ENCODE measurements at regions not wholly inside any gene's neighbourhood (a gene's known extent, or its start where the extent isn't known, plus 50 kb on each side); places are given as distances from the start of the nearest gene placed in this dataset.

DNA sequence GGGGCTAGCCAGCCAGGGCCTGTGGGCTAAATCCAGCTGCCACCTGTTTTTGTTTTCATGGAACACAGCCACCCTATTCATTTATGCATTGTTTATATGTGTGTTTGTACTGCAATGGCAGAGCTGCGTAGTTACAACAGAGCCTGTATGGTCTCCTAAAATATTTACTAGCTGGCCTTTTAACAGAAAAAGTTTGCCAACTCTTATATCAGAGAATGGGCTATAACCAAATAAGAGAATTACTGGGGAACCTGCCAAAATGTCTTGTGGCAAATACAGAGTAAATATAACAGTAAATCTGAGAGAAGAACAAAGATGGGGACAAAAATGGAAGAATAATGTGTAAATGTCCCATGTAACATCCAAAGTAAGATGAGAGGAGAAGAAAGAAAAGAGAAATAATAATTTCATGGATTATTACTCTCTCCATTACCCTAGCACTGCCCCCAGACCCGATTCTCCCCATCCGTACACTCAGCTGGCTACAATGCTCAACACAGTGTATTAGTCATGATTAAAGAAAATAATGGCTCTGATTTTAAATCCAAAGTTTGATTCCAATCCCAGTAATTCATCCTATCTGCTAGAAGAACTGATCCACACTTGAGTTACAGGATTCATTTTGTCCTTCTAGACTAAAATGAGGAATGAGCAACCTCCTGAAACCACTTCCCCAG is 249.3 kb downstream of the LRATD1 start:
- intact Hi-C loops (cut with DNase I) = no loop called here
- Histone ChIP-seq H3K9me3 (no peaks in the 10 kb centered on the region), H3K36me3 (no peaks in the 10 kb centered on the region), H3K4me3 (replicated peaks in 1 of 3) (no peak overlapping the region), H3K4me1 (no peaks in the 10 kb centered on the region), H3K27me3 (no peaks in the 10 kb centered on the region), H3K27ac (no peak overlapping the region)
- DNase-seq = no peak
- no peak for TF ChIP-seq POLR2A (IDR thresholded peaks at IDR 0.05)
- TF ChIP-seq, protein P1, sequence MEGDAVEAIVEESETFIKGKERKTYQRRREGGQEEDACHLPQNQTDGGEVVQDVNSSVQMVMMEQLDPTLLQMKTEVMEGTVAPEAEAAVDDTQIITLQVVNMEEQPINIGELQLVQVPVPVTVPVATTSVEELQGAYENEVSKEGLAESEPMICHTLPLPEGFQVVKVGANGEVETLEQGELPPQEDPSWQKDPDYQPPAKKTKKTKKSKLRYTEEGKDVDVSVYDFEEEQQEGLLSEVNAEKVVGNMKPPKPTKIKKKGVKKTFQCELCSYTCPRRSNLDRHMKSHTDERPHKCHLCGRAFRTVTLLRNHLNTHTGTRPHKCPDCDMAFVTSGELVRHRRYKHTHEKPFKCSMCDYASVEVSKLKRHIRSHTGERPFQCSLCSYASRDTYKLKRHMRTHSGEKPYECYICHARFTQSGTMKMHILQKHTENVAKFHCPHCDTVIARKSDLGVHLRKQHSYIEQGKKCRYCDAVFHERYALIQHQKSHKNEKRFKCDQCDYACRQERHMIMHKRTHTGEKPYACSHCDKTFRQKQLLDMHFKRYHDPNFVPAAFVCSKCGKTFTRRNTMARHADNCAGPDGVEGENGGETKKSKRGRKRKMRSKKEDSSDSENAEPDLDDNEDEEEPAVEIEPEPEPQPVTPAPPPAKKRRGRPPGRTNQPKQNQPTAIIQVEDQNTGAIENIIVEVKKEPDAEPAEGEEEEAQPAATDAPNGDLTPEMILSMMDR (IDR thresholded peaks at IDR 0.05) = no peak
- WGBS, 2 donors = 81 to 86% methylated on average over 3 of the region's 3 CpGs

DNA sequence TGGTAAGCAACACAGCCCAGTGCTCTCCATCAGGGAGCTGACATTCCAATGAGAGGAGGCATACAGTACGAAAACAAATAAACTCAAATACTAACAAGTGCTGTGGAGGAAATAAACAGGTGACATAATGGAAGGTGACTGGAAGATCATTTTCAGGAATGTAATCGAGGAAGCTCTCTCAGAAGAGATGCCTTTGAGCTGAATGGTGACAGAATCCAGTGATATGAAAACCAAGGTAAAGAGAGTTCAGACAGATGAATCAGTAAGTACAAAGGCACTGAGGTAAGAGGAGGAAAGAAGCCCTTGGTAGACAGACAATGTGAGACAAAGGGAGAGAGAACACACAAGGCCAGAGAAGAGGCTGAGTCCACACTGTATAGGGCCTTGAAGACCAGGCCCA is 252.1 kb downstream of the LRATD1 start:
- Histone ChIP-seq H3K27ac (no peak overlapping the region), H3K9me3 (no peaks in the 10 kb centered on the region), H3K4me3 (replicated peaks in 1 of 3) (no peak overlapping the region), H3K27me3 (no peaks in the 10 kb centered on the region), H3K4me1 (no peaks in the 10 kb centered on the region), H3K36me3 (no peaks in the 10 kb centered on the region)
- DNase-seq = no peak
- WGBS, 2 donors = 80 to 88% methylated on average over 2 of the region's 2 CpGs
- TF ChIP-seq, protein P1 (IDR thresholded peaks at IDR 0.05) = no peak
- TF ChIP-seq POLR2A (IDR thresholded peaks at IDR 0.05) = no peak
- intact Hi-C loops (cut with DNase I) = no loop called here

DNA sequence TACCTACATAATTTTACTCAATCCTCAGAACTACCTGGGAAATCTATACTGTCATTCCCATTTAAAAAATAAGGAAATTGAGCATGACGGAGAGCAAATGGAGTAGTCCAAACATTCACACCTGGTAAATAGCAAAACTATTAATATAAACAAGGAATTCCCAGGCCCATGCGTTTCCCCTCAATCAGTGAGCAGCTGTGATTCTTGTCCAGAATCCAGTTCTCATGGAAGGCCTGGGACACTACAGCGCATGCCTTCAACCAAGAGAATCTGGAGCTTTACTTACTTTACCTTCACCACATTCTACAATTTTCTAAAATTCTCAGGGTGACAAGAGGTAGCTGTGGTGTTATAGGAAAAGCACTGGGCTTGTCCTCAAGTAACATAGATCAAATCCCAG is 259.0 kb downstream of the LRATD1 start:
- no peak for DNase-seq
- Histone ChIP-seq H3K36me3 (no peaks in the 10 kb centered on the region), H3K27ac (no peak overlapping the region), H3K4me3 (replicated peaks in 1 of 3) (no peak overlapping the region), H3K9me3 (no peaks in the 10 kb centered on the region), H3K27me3 (no peaks in the 10 kb centered on the region), H3K4me1 (no peaks in the 10 kb centered on the region)
- intact Hi-C loops (cut with DNase I) = no loop called here
- TF ChIP-seq, protein P1 (IDR thresholded peaks at IDR 0.05) = no peak
- TF ChIP-seq POLR2A (IDR thresholded peaks at IDR 0.05) = no peak
- WGBS, 2 donors = 77% methylated on average over 3 of the region's 3 CpGs

DNA sequence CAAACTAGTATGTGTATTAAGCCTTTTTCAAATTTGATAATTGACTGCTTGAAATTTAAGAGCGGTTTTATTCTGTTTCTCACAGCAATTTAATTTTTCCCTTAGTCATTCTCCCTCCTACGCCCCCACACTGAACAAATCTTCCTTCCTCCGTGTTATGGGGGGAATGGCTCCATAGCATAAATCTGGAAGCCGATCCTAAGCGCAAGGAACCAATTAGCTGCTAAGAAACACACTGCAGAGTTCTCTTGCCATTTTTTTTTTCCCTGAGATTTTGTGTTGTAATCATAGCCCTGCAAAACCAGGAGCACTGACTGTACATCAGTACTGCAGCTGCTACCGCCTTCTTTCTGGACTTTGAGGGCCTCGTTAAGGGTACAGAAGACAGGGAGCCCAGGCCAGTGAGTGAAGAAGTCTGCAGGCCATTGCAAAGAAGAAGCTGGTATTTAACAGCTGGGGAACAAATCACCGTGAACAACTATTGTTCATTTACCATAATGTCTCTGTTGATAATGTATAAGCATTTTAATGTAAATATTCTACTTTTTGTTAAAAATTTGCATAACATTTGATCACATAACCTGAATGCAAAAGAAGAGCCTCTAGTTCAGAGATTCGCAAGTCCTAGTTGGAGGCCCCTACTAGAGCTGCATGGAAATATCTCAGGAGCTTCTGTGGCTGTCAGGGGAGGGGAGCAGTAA is 264.0 kb downstream of the LRATD1 start:
- intact Hi-C loops (cut with DNase I) = no loop called here
- DNase-seq = no peak

More for the DNA sequence above, 264.0 kb downstream of the LRATD1 start:
- H3K27ac ChIP-seq = no peak overlapping the region
- 79 to 81% methylated on average over 9 of the region's 9 CpGs for WGBS, 2 donors
- no peak for TF ChIP-seq POLR2A (IDR thresholded peaks at IDR 0.05)
- TF ChIP-seq, protein P1 (IDR thresholded peaks at IDR 0.05) = no peak
- H3K4me1 ChIP-seq = no peaks in the 10 kb centered on the region
- no peak overlapping the region for H3K4me3 ChIP-seq (replicated peaks in 1 of 3)
- no peaks in the 10 kb centered on the region for H3K9me3 ChIP-seq
- no peaks in the 10 kb centered on the region for H3K36me3 ChIP-seq
- no peaks in the 10 kb centered on the region for H3K27me3 ChIP-seq
